Right lobe of liver (tissue), 4 donors: ENCODE measurements at regions not wholly inside any gene's neighbourhood (a gene's known extent, or its start where the extent isn't known, plus 50 kb on each side); places are given as distances from the start of the nearest gene placed in this dataset.

Experiments
- POLR2A ChIP-seq: fragments of 450-650 bp; IDR thresholded peaks from one replicate; pipeline ENCODE4 v1.6.1; 2017; ENCODE audit warnings: antibody characterized with exemption, mild to moderate bottlenecking
- TF ChIP-seq, protein P1 (sequence below), 4 donors: fragments of 200-600 bp in 3 of 4; fragments of 450-650 bp in 1 of 4; IDR thresholded peaks; one replicate each; pipeline versions ENCODE4 v1.5.1 to v1.8.0; 2016 to 2022; ENCODE audit warnings: antibody characterized with exemption in 4 of 4, mild to moderate bottlenecking in 2 of 4
- donor health status: DM: no; HTN: no; CAD: no.
- donor health status: DM: no; HTN: no; CAD: no.
- donor health status: DM: no; HTN: yes; CAD: no.

DNA sequence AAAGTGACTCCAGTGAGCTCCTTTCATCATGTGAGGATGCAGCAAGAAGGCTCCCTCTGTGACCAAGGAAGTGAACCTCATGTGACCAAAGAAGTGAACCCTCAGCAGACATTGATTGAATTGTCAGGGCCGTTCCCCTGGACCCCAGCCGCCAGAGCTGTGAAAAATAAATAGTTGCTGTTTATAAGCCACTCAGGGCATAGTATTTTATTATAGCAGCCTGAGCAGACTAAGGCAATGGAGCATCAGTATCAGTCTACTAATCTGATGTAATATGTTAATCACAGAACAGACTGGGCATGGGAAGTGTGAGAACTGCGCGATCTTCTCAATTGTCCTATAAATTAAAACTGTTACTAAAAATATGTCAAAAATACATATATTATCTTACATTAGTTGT lies 384.5 kb upstream of the PRKCQ start:
- TF ChIP-seq POLR2A: no peak
- TF ChIP-seq, protein P1, sequence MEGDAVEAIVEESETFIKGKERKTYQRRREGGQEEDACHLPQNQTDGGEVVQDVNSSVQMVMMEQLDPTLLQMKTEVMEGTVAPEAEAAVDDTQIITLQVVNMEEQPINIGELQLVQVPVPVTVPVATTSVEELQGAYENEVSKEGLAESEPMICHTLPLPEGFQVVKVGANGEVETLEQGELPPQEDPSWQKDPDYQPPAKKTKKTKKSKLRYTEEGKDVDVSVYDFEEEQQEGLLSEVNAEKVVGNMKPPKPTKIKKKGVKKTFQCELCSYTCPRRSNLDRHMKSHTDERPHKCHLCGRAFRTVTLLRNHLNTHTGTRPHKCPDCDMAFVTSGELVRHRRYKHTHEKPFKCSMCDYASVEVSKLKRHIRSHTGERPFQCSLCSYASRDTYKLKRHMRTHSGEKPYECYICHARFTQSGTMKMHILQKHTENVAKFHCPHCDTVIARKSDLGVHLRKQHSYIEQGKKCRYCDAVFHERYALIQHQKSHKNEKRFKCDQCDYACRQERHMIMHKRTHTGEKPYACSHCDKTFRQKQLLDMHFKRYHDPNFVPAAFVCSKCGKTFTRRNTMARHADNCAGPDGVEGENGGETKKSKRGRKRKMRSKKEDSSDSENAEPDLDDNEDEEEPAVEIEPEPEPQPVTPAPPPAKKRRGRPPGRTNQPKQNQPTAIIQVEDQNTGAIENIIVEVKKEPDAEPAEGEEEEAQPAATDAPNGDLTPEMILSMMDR (IDR thresholded peaks at IDR 0.05): no peak
